KMS-11 (cell line): ENCODE measurements at regions not wholly inside any gene's neighbourhood (a gene's known extent, or its start where the extent isn't known, plus 50 kb on each side); places are given as distances from the start of the nearest gene placed in this dataset.

Experiments
- H2AFZ ChIP-seq: fragments of 200-600 bp; sonication (generic); 2 replicates; pipeline ENCODE4 v1.6.1; 2016; ENCODE audit warnings: antibody characterized with exemption, mixed run types, low read depth
- H3K27ac ChIP-seq: fragments of 200-600 bp; sonication (generic); 2 replicates; pipeline ENCODE4 v1.6.1; 2016; ENCODE audit warnings: mild to moderate bottlenecking, mixed run types
- H3K27me3 ChIP-seq: fragments of 200-600 bp; sonication (generic); 2 replicates; pipeline ENCODE4 v1.6.1; 2017; ENCODE audit warnings: mild to moderate bottlenecking, low read depth, mixed run types, moderate library complexity; ENCODE audit not compliant: insufficient read depth
- H3K36me3 ChIP-seq: fragments of 200-600 bp; sonication (generic); 2 replicates; pipeline ENCODE4 v1.6.1; 2017; ENCODE audit warnings: mild to moderate bottlenecking, mixed run types; ENCODE audit not compliant: insufficient read depth
- H3K4me1 ChIP-seq: fragments of 200-600 bp; sonication (generic); 2 replicates; pipeline ENCODE4 v1.6.1; 2016; ENCODE audit warnings: mild to moderate bottlenecking, low read depth, mixed run types; ENCODE audit not compliant: poor library complexity, severe bottlenecking
- H3K4me2 ChIP-seq: fragments of 200-600 bp; sonication (generic); 2 replicates; pipeline ENCODE4 v1.7.0; 2016; ENCODE audit warnings: mild to moderate bottlenecking, mixed run types
- H3K4me3 ChIP-seq: fragments of 200-600 bp; sonication (generic); IDR thresholded peaks from 2 replicates; pipeline ENCODE4 v1.6.1; 2017; ENCODE audit warnings: low read depth, low read length, mixed read lengths; ENCODE audit not compliant: insufficient read depth
- H3K79me2 ChIP-seq: fragments of 200-600 bp; sonication (generic); 2 replicates; pipeline ENCODE4 v1.6.1; 2016; ENCODE audit warnings: low read depth, mixed run types; ENCODE audit not compliant: insufficient read depth
- H3K9ac ChIP-seq: fragments of 200-600 bp; sonication (generic); 2 replicates; pipeline ENCODE4 v1.6.1; 2016; ENCODE audit warnings: mild to moderate bottlenecking, mixed run types
- H4K20me1 ChIP-seq: fragments of 200-600 bp; sonication (generic); 2 replicates; pipeline ENCODE4 v1.6.1; 2016; ENCODE audit warnings: mild to moderate bottlenecking, mixed run types; ENCODE audit not compliant: insufficient read depth
- CTCF ChIP-seq: fragments of 200-600 bp; sonication (generic); conservative IDR thresholded peaks from 2 replicates; pipeline ENCODE4 v1.6.1; 2017; ENCODE audit warnings: low read depth, mild to moderate bottlenecking, antibody characterized with exemption, low read length, moderate library complexity, mixed read lengths

GRCh38 chr3:111418391-111418790, 123.6 kb upstream of the CD96 start:
- H3K4me3 ChIP-seq: no peak overlapping the region
- H3K79me2 ChIP-seq: no peaks in the 10 kb centered on the region
- no peak overlapping the region for H2AFZ ChIP-seq
- no peaks in the 10 kb centered on the region for H3K27me3 ChIP-seq
- no peak overlapping the region for H3K4me2 ChIP-seq
- no peak for TF ChIP-seq CTCF
- no peaks in the 10 kb centered on the region for H4K20me1 ChIP-seq
- no peaks in the 10 kb centered on the region for H3K4me1 ChIP-seq
- no peak overlapping the region for H3K9ac ChIP-seq
- H3K36me3 ChIP-seq: no peaks in the 10 kb centered on the region
- no peak overlapping the region for H3K27ac ChIP-seq

DNA sequence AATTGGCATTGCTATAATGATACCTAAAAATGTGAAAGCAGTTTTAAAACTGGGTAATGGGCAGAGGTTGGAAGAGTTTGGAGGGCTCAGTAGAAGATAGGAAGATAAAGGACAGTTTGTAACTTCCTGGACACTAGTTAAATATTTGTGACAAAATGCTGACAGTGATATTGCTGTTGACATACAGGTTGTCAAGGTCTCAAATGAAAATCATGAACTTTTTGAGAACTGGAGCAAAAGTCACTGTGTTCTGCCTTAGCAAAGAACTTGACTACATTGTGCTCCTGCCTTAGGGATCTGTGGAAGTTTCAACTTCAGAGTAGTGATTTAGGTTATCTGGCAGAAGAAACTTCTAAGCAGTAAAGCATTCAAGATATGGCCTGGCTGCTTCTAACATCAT, 113.7 kb upstream of the CD96 start:
- no peak overlapping the region for H3K4me2 ChIP-seq
- H3K9ac ChIP-seq: no peak overlapping the region
- H3K27me3 ChIP-seq: no peaks in the 10 kb centered on the region
- H3K4me1 ChIP-seq: no peaks in the 10 kb centered on the region
- H3K27ac ChIP-seq: no peak overlapping the region
- no peak for TF ChIP-seq CTCF
- H2AFZ ChIP-seq: no peak overlapping the region
- no peaks in the 10 kb centered on the region for H3K36me3 ChIP-seq
- no peaks in the 10 kb centered on the region for H4K20me1 ChIP-seq
- no peaks in the 10 kb centered on the region for H3K79me2 ChIP-seq
- H3K4me3 ChIP-seq: no peak overlapping the region

GRCh38 chr3:111434941-111435622, 106.9 kb upstream of the CD96 start:
- H3K27ac ChIP-seq: no peak overlapping the region
- TF ChIP-seq CTCF: no peak
- H3K9ac ChIP-seq: no peak overlapping the region
- H3K4me3 ChIP-seq: no peak overlapping the region
- H3K36me3 ChIP-seq: no peaks in the 10 kb centered on the region
- H3K4me2 ChIP-seq: no peak overlapping the region
- no peaks in the 10 kb centered on the region for H3K4me1 ChIP-seq
- H3K79me2 ChIP-seq: no peaks in the 10 kb centered on the region
- no peaks in the 10 kb centered on the region for H3K27me3 ChIP-seq
- no peak overlapping the region for H2AFZ ChIP-seq
- no peaks in the 10 kb centered on the region for H4K20me1 ChIP-seq

DNA sequence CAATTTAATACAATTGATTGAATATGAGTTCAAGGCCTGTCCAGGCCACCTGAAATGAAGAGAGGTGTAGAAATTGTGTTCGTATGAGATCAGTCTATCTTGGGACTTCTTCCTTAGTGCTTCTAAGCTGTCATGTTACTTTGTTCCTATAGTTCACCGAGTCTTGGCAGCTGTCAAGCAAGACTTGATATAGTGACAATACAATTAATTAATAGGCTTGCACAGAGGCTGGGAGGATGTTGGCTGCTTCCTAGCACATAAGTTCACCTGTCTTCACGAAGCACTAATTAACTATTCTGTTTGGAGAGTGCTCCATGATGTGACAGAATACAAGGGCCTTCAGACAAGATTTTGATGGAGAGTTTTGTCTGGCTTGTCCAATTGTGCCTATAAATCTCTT, 103.7 kb upstream of the CD96 start:
- H3K4me2 ChIP-seq: no peak overlapping the region
- H3K4me1 ChIP-seq: no peaks in the 10 kb centered on the region

More for the DNA sequence above, 103.7 kb upstream of the CD96 start:
- H3K27me3 ChIP-seq: no peaks in the 10 kb centered on the region
- no peaks in the 10 kb centered on the region for H3K36me3 ChIP-seq
- no peak overlapping the region for H3K4me3 ChIP-seq
- H4K20me1 ChIP-seq: no peaks in the 10 kb centered on the region
- no peak overlapping the region for H3K9ac ChIP-seq
- H2AFZ ChIP-seq: no peak overlapping the region
- H3K79me2 ChIP-seq: no peaks in the 10 kb centered on the region
- no peak overlapping the region for H3K27ac ChIP-seq
- TF ChIP-seq CTCF: no peak
